Neural progenitor cell (in vitro differentiated cells): ENCODE measurements at regions not wholly inside any gene's neighbourhood (a gene's known extent, or its start where the extent isn't known, plus 50 kb on each side); places are given as distances from the start of the nearest gene placed in this dataset.

Experiments used
- DNase-seq: peaks from one replicate; pipeline ENCODE4 v3.0.0-alpha.2; 2016; ENCODE audit warnings: low spot score
- H2AFZ ChIP-seq: fragments of 200-600 bp; sonication (generic); replicated peaks from 2 replicates; pipeline ENCODE4 v1.6.1; 2016; ENCODE audit warnings: antibody characterized with exemption
- H3F3A ChIP-seq: fragments of 200-600 bp; sonication (generic); 2 replicates; pipeline ENCODE4 v1.6.1; 2016; ENCODE audit warnings: antibody characterized with exemption, low read depth
- H3K27ac ChIP-seq: fragments of 200-600 bp; sonication (generic); 2 replicates; pipeline ENCODE4 v1.5.1; 2016; ENCODE audit warnings: mild to moderate bottlenecking
- H3K27me3 ChIP-seq: fragments of 200-600 bp; sonication (generic); 2 replicates; pipeline ENCODE4 v1.6.1; 2016; ENCODE audit warnings: mild to moderate bottlenecking, moderate library complexity
- H3K36me3 ChIP-seq: fragments of 200-600 bp; sonication (generic); 2 replicates; pipeline ENCODE4 v1.5.1; 2016
- H3K4me1 ChIP-seq: fragments of 200-600 bp; sonication (generic); 2 replicates; pipeline ENCODE4 v1.6.1; 2016; ENCODE audit warnings: mixed run types
- H3K4me2 ChIP-seq: fragments of 200-600 bp; sonication (generic); 2 replicates; pipeline ENCODE4 v1.6.1; 2016
- H3K4me3 ChIP-seq: fragments of 200-600 bp; sonication (generic); 2 replicates; pipeline ENCODE4 v1.5.1; 2016
- H3K79me2 ChIP-seq: fragments of 200-600 bp; sonication (generic); 2 replicates; pipeline ENCODE4 v1.6.1; 2016; ENCODE audit warnings: low read depth
- H3K9ac ChIP-seq: fragments of 200-600 bp; sonication (generic); 2 replicates; pipeline ENCODE4 v1.6.1; 2016
- H3K9me3 ChIP-seq: fragments of 200-600 bp; sonication (generic); 2 replicates; pipeline ENCODE4 v1.5.1; 2016; ENCODE audit warnings: low read depth
- H4K20me1 ChIP-seq: fragments of 200-600 bp; sonication (generic); 2 replicates; pipeline ENCODE4 v1.6.1; 2016; ENCODE audit warnings: low read depth
- H3K27ac Mint-ChIP-seq: 3 replicates; pipeline ENCODE4 v1.8.0; 2021; ENCODE audit warnings: mixed read lengths
- H3K27me3 Mint-ChIP-seq: 2 replicates; pipeline ENCODE4 v1.8.0; 2022; ENCODE audit warnings: low read depth, mild to moderate bottlenecking, inconsistent platforms, moderate library complexity, mixed read lengths; ENCODE audit not compliant: insufficient read depth
- H3K36me3 Mint-ChIP-seq: 3 replicates; pipeline ENCODE4 v1.8.0; 2021; ENCODE audit warnings: mixed read lengths
- H3K4me1 Mint-ChIP-seq: 3 replicates; pipeline ENCODE4 v1.8.0; 2021; ENCODE audit warnings: mixed read lengths
- H3K4me3 Mint-ChIP-seq: 3 replicates; pipeline ENCODE4 v1.8.0; 2021; ENCODE audit warnings: mild to moderate bottlenecking, moderate library complexity, mixed read lengths
- H3K9me3 Mint-ChIP-seq: 3 replicates; pipeline ENCODE4 v1.8.0; 2020; ENCODE audit warnings: mixed read lengths
- EZH2 ChIP-seq: fragments of 200-600 bp; sonication (generic); IDR thresholded peaks from 2 replicates; pipeline ENCODE4 v1.6.1; 2017; ENCODE audit warnings: antibody characterized with exemption, mild to moderate bottlenecking, moderate library complexity
- EZH2phosphoT487 ChIP-seq: fragments of 200-600 bp; sonication (generic); IDR thresholded peaks from 2 replicates; pipeline ENCODE4 v1.6.1; 2017; ENCODE audit warnings: antibody characterized with exemption
- TF ChIP-seq, protein P1 (sequence below): fragments of 200-600 bp; sonication (generic); IDR thresholded peaks from 2 replicates; pipeline ENCODE4 v1.5.1; 2017; ENCODE audit warnings: antibody characterized with exemption, mild to moderate bottlenecking

DNA sequence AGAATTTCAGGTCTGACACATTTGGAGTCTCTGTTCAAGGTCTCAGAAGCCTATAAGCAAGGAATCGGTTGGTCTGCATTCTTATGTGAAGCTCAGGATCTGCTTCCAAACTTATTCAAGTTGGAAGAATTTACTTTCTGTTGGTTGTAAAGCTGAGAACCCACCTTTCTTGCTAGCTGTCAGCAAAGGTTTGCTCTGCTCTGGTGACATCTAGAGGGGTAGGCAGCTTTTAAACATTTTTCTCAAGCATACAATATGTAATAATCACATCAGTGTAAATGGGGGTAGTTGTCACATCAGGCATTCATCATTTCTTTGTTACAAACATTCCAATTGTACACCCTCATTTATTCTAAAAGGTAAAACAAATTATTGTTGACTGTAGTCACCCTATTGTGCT lies 935.2 kb downstream of the TRAM1L1 start:
- Histone ChIP-seq H3K27me3 (no peaks in the 10 kb centered on the region), H3K36me3 (no peaks in the 10 kb centered on the region), H3K4me1 (no peaks in the 10 kb centered on the region), H3K27ac (no peak overlapping the region), H4K20me1 (no peaks in the 10 kb centered on the region), H3K9me3 (no peaks in the 10 kb centered on the region), H2AFZ (no peak overlapping the region), H3K4me3 (no peak overlapping the region), H3K4me2 (no peak overlapping the region), H3K9ac (no peak overlapping the region), H3F3A (no peaks in the 10 kb centered on the region), H3K79me2 (no peaks in the 10 kb centered on the region)
- Mint-ChIP-seq H3K9me3 (no peaks in the 10 kb centered on the region), H3K4me3 (no peak overlapping the region), H3K4me1 (peaks cover 3% of the 10 kb centered on the region), H3K27me3 (no peaks in the 10 kb centered on the region), H3K36me3 (no peaks in the 10 kb centered on the region), H3K27ac (no peak overlapping the region)
- no peak for DNase-seq
- TF ChIP-seq EZH2phosphoT487 (no peak), EZH2 (no peak)
- TF ChIP-seq, protein P1, sequence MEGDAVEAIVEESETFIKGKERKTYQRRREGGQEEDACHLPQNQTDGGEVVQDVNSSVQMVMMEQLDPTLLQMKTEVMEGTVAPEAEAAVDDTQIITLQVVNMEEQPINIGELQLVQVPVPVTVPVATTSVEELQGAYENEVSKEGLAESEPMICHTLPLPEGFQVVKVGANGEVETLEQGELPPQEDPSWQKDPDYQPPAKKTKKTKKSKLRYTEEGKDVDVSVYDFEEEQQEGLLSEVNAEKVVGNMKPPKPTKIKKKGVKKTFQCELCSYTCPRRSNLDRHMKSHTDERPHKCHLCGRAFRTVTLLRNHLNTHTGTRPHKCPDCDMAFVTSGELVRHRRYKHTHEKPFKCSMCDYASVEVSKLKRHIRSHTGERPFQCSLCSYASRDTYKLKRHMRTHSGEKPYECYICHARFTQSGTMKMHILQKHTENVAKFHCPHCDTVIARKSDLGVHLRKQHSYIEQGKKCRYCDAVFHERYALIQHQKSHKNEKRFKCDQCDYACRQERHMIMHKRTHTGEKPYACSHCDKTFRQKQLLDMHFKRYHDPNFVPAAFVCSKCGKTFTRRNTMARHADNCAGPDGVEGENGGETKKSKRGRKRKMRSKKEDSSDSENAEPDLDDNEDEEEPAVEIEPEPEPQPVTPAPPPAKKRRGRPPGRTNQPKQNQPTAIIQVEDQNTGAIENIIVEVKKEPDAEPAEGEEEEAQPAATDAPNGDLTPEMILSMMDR, result no peak

GRCh38 chr4:116143198-116143597 lies 942.2 kb downstream of the TRAM1L1 start:
- no peaks in the 10 kb centered on the region for H3K9me3 ChIP-seq
- no peak overlapping the region for H3K27ac ChIP-seq
- H3K27me3 ChIP-seq, result no peaks in the 10 kb centered on the region
- H3F3A ChIP-seq, result no peaks in the 10 kb centered on the region
- TF ChIP-seq EZH2 (no peak), EZH2phosphoT487 (no peak)
- TF ChIP-seq, protein P1, result no peak
- H3K27me3 Mint-ChIP-seq, result no peaks in the 10 kb centered on the region
- no peak overlapping the region for H3K27ac Mint-ChIP-seq
- no peaks in the 10 kb centered on the region for H3K9me3 Mint-ChIP-seq
- peaks cover 3% of the 10 kb centered on the region for H3K4me1 Mint-ChIP-seq
- no peak overlapping the region for H3K4me3 ChIP-seq
- H4K20me1 ChIP-seq, result no peaks in the 10 kb centered on the region
- no peaks in the 10 kb centered on the region for H3K36me3 Mint-ChIP-seq
- no peak for DNase-seq
- H3K4me2 ChIP-seq, result no peak overlapping the region
- H3K4me3 Mint-ChIP-seq, result no peak overlapping the region
- no peaks in the 10 kb centered on the region for H3K79me2 ChIP-seq
- H3K9ac ChIP-seq, result no peak overlapping the region
- H3K4me1 ChIP-seq, result no peaks in the 10 kb centered on the region
- H3K36me3 ChIP-seq, result no peaks in the 10 kb centered on the region
- no peak overlapping the region for H2AFZ ChIP-seq

DNA sequence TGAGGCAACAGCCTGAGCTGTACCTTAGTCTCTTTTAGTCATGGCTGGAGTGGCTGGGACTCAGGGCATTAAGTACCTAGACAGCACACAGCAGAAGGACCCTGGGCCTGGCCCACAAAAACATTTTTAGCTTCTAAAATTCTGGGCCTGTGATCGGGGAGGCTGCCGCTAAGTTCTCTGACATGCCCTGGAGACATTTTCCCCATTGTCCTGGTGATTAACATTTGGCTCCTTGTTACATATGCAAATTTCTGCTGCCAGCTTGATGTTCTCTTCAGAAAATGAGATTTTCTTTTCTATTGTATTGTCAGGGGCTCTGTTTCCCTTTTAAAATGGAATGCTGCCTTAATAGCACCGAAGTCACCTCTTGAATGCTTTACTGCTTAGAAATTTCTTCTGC lies 952.4 kb downstream of the TRAM1L1 start:
- Mint-ChIP-seq H3K9me3 (no peaks in the 10 kb centered on the region), H3K4me3 (no peak overlapping the region), H3K27ac (no peak overlapping the region), H3K4me1 (no peaks in the 10 kb centered on the region), H3K27me3 (no peaks in the 10 kb centered on the region), H3K36me3 (no peaks in the 10 kb centered on the region)
- Histone ChIP-seq H3K36me3 (no peaks in the 10 kb centered on the region), H3K79me2 (no peaks in the 10 kb centered on the region), H4K20me1 (no peaks in the 10 kb centered on the region), H3K9me3 (no peaks in the 10 kb centered on the region), H3F3A (no peaks in the 10 kb centered on the region), H3K4me1 (no peaks in the 10 kb centered on the region), H3K27ac (no peak overlapping the region), H3K9ac (no peak overlapping the region), H3K27me3 (no peaks in the 10 kb centered on the region), H2AFZ (no peak overlapping the region), H3K4me3 (no peak overlapping the region), H3K4me2 (no peak overlapping the region)
- no peak for DNase-seq
- TF ChIP-seq, protein P1, result no peak
- TF ChIP-seq EZH2phosphoT487, result no peak

- H2AFZ ChIP-seq, result no peak overlapping the region
- H4K20me1 ChIP-seq, result no peaks in the 10 kb centered on the region
- H3K27me3 Mint-ChIP-seq, result no peaks in the 10 kb centered on the region
- no peaks in the 10 kb centered on the region for H3K27me3 ChIP-seq
- H3K36me3 ChIP-seq, result no peaks in the 10 kb centered on the region
- TF ChIP-seq EZH2 (no peak), EZH2phosphoT487 (no peak)
- TF ChIP-seq, protein P1, result no peak
- H3K4me1 Mint-ChIP-seq, result no peaks in the 10 kb centered on the region
- H3K4me3 Mint-ChIP-seq, result no peak overlapping the region
- H3K9me3 Mint-ChIP-seq, result no peaks in the 10 kb centered on the region
- H3K27ac ChIP-seq, result no peak overlapping the region
- H3K27ac Mint-ChIP-seq, result no peak overlapping the region
- H3K4me3 ChIP-seq, result no peak overlapping the region
- H3K9ac ChIP-seq, result no peak overlapping the region
- no peaks in the 10 kb centered on the region for H3K36me3 Mint-ChIP-seq
- no peaks in the 10 kb centered on the region for H3K79me2 ChIP-seq
- H3F3A ChIP-seq, result no peaks in the 10 kb centered on the region
- no peak for DNase-seq
- no peaks in the 10 kb centered on the region for H3K4me1 ChIP-seq
- H3K4me2 ChIP-seq, result no peak overlapping the region
- no peaks in the 10 kb centered on the region for H3K9me3 ChIP-seq
Observed at GRCh38 chr4:116126794-116127193, 958.6 kb downstream of the TRAM1L1 start.
